AG04449 (cell line): ENCODE measurements at regions not wholly inside any gene's neighbourhood (a gene's known extent, or its start where the extent isn't known, plus 50 kb on each side); places are given as distances from the start of the nearest gene placed in this dataset.

Experiments
- CTCF ChIA-PET: fragments of 350-600 bp; formaldehyde crosslinking; extraction: SDS; loops from one replicate; lab custom pipeline; 2021; ENCODE audit warnings: antibody characterized with exemption; lab: Yijun Ruan, JAX
- POLR2A ChIA-PET: fragments of 400-600, 350-600 bp; formaldehyde crosslinking; extraction: SDS; loops from one replicate; lab custom pipeline; 2020; ENCODE audit warnings: antibody characterized with exemption, inconsistent platforms; lab: Yijun Ruan, JAX
- DNase-seq: peaks from one replicate; pipeline ENCODE4 v3.0.0-alpha.2; 2010; ENCODE audit warnings: low read depth, low spot score
- H3K4me3 ChIP-seq: 2 replicates; pipeline ENCODE4 v1.5.1; 2011; ENCODE audit warnings: low read depth, mild to moderate bottlenecking, control low read depth, low read length
- TF ChIP-seq, protein P1 (sequence below): IDR thresholded peaks from one replicate; pipeline ENCODE4 v1.5.1; 2011; ENCODE audit warnings: mild to moderate bottlenecking, moderate library complexity, low read length, control low read depth, inconsistent platforms; ENCODE audit not compliant: insufficient read depth; ENCODE audit errors: missing control alignments

- POLR2A ChIA-PET, result no interaction called here
- CTCF ChIA-PET, result no interaction called here
- TF ChIP-seq, protein P1, sequence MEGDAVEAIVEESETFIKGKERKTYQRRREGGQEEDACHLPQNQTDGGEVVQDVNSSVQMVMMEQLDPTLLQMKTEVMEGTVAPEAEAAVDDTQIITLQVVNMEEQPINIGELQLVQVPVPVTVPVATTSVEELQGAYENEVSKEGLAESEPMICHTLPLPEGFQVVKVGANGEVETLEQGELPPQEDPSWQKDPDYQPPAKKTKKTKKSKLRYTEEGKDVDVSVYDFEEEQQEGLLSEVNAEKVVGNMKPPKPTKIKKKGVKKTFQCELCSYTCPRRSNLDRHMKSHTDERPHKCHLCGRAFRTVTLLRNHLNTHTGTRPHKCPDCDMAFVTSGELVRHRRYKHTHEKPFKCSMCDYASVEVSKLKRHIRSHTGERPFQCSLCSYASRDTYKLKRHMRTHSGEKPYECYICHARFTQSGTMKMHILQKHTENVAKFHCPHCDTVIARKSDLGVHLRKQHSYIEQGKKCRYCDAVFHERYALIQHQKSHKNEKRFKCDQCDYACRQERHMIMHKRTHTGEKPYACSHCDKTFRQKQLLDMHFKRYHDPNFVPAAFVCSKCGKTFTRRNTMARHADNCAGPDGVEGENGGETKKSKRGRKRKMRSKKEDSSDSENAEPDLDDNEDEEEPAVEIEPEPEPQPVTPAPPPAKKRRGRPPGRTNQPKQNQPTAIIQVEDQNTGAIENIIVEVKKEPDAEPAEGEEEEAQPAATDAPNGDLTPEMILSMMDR, result no peak
Observed at GRCh38 chr6:147662646-147663045, 154.2 kb downstream of the SAMD5 start.

DNA sequence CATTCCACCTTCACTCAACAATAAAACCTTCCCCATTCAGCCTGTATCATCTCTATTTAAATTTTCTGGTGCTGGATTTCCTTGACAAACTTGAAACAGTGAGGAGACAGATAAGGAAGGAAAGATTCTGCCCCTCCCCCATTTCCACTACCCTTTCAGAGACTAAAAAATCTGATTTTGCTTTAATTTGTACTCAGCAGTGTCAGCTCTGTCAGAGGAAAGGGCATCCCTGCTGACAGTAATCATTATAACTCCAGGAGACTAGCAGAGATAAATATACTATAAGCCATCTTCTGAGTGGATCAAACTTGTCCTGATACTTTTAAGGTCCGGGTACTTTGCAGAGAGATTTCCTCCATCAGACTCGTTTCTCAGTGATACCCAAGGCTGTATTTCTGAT, 155.6 kb downstream of the SAMD5 start:
- TF ChIP-seq, protein P1, result no peak
- POLR2A ChIA-PET, result no interaction called here
- no peak overlapping the region for H3K4me3 ChIP-seq
- CTCF ChIA-PET, result no interaction called here
- DNase-seq, result no peak

More at GRCh38 chr6:147662646-147663045, 154.2 kb downstream of the SAMD5 start:
- DNase-seq, result no peak
- H3K4me3 ChIP-seq, result no peak overlapping the region

DNA sequence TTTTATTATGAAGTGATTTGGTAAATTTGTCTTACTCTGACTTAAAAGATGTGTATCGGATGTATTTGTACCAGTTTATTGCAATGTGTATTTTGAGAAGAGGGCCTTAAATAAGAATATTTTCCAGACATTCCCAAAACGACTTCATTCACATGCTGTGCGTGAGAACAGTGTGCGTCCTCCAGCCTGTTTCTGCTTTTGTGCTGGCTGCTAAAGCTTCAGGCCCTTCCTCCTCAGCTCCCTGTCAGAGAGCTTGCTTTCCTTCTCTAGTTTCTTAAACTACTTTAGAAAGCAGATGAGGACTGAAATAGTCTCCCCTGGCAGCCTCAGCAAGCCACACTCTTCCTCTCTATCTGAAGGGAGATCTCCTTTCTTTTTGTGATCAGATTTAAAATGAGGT, 157.8 kb downstream of the SAMD5 start:
- CTCF ChIA-PET, result no interaction called here

GRCh38 chr6:147667082-147667481, 158.6 kb downstream of the SAMD5 start:
- CTCF ChIA-PET, result no interaction called here
- POLR2A ChIA-PET, result no interaction called here

More for the DNA sequence above, 157.8 kb downstream of the SAMD5 start:
- POLR2A ChIA-PET, result no interaction called here
- no peak overlapping the region for H3K4me3 ChIP-seq
- TF ChIP-seq, protein P1, result no peak
- DNase-seq, result no peak

DNA sequence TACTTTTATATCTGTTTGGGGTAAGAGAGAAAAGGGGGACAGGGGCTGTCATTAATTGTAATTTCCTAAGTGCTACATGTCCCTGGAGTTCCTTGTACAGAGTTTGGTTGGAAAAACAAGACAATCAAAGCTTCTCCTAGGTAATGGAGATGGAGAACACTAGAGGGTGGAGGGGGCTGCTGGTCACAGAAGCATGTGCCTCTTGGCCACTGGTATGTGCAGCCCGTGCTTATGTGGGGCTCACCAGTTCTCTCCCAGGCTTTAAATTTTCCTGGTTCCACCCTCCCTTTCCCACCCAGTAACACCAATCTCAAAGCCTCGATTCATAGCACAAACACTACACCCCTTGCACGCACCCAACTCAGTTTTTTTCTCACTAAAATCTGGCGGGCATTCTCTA, 165.6 kb downstream of the SAMD5 start:
- no peak for DNase-seq
- TF ChIP-seq, protein P1, result no peak
- no peak overlapping the region for H3K4me3 ChIP-seq
- CTCF ChIA-PET, result interaction anchor here (1.7 kb wide), 1 partner anchor 20 kb away, joined by 4 read pairs; no protein-coding TSS in a partner anchor
- POLR2A ChIA-PET, result no interaction called here

More at GRCh38 chr6:147667082-147667481, 158.6 kb downstream of the SAMD5 start:
- TF ChIP-seq, protein P1, result no peak
- H3K4me3 ChIP-seq, result no peak overlapping the region
- no peak for DNase-seq

GRCh38 chr6:147674794-147675193, 166.3 kb downstream of the SAMD5 start:
- POLR2A ChIA-PET, result no interaction called here
- CTCF ChIA-PET, result interaction anchor here (1.7 kb wide), 1 partner anchor 20 kb away, joined by 4 read pairs; no protein-coding TSS in a partner anchor
- no peak for DNase-seq

More at GRCh38 chr6:147674794-147675193, 166.3 kb downstream of the SAMD5 start:
- no peak overlapping the region for H3K4me3 ChIP-seq
- TF ChIP-seq, protein P1, result no peak
